ENCODE measurements at regions not wholly inside any gene's neighbourhood (a gene's known extent, or its start where the extent isn't known, plus 50 kb on each side); places are given as distances from the start of the nearest gene placed in this dataset.

DNA sequence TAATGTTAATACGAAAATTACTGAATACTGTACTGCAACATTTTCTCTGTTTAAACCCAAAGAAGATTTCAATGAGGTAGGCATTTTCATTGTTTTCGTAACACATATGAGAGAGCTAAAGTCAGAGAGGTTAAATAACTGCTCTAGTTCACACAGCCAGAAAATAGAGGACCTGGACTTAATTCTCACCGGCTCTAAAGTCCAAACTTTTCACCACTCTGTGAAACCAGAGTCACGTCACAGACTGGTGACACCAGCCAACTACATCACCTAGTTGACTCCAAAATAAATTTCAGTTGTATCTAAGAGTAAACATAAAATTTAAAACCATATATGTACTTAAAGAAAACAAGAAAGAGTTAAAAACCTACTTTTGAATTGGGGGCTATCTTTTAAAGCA is 146.7 kb downstream of the FCRL5 start:
- H3K9me3 Mint-ChIP-seq (ENCODE audit: unreplicated experiment): no peaks in the 10 kb centered on the region
- H3K4me3 Mint-ChIP-seq (ENCODE audit: unreplicated experiment): no peak overlapping the region
- H3K27me3 Mint-ChIP-seq (ENCODE audit: unreplicated experiment): peaks cover 5% of the 10 kb centered on the region
- TF ChIP-seq, protein P1, sequence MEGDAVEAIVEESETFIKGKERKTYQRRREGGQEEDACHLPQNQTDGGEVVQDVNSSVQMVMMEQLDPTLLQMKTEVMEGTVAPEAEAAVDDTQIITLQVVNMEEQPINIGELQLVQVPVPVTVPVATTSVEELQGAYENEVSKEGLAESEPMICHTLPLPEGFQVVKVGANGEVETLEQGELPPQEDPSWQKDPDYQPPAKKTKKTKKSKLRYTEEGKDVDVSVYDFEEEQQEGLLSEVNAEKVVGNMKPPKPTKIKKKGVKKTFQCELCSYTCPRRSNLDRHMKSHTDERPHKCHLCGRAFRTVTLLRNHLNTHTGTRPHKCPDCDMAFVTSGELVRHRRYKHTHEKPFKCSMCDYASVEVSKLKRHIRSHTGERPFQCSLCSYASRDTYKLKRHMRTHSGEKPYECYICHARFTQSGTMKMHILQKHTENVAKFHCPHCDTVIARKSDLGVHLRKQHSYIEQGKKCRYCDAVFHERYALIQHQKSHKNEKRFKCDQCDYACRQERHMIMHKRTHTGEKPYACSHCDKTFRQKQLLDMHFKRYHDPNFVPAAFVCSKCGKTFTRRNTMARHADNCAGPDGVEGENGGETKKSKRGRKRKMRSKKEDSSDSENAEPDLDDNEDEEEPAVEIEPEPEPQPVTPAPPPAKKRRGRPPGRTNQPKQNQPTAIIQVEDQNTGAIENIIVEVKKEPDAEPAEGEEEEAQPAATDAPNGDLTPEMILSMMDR (IDR thresholded peaks at IDR 0.05; ENCODE audit: unreplicated experiment): no peak
- peaks cover 25% of the 10 kb centered on the region for H3K4me1 Mint-ChIP-seq (ENCODE audit: unreplicated experiment)
- no peak overlapping the region for H3K27ac Mint-ChIP-seq (ENCODE audit: unreplicated experiment)
- no peaks in the 10 kb centered on the region for H3K36me3 Mint-ChIP-seq (ENCODE audit: low read depth, unreplicated experiment)
- DNase-seq (ENCODE audit: low spot score): no peak

DNA sequence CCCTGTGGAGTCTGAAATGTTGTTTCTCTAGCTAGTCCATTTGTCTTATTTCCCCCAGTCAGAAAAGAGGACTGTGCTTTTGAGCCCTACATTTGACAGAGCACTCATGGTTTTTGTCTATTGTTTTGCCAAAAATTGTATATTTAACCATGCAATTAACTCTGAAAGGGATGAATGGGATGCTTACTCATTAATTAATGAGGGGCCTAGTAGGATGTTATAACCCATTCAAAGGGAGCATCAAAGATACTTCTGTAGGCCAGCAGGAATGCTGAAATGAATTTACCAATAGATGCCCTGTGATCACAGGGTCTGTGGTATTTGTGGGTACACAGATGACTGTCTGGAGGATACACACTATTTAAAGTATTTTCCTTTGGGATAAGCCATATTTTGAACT is 147.7 kb downstream of the FCRL5 start:
- Mint-ChIP-seq H3K27me3 (ENCODE audit: unreplicated experiment) (peaks cover 2% of the 10 kb centered on the region), H3K27ac (ENCODE audit: unreplicated experiment) (no peak overlapping the region)

DNA sequence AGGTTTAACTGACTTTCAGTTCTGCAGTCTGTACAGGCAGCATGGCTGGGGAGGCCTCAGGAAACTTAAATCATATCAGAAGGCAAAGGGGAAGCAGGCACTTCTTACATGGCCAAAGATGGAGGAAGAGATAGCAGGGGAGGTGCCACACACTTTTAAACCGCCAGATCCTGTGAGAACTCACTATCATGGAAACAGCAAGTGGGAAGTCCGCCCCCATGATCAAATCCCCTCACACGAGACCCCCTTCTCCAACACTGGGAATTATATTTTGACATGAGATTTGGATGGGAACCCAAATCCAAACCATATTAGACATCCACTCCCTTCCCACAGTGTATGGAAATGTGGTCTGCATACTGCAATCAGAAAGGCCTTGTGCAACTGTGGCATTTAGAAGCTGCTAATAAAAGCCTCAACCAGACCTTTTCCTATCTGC is 148.2 kb downstream of the FCRL5 start:
- peak overlapping the region; percentile 58 for H3K27ac Mint-ChIP-seq (ENCODE audit: unreplicated experiment)
- TF ChIP-seq, protein P1 (IDR thresholded peaks at IDR 0.05; ENCODE audit: unreplicated experiment): no peak
- no peak overlapping the region for H3K4me3 Mint-ChIP-seq (ENCODE audit: unreplicated experiment)
- H3K27me3 Mint-ChIP-seq (ENCODE audit: unreplicated experiment): peaks cover 2% of the 10 kb centered on the region
- peaks cover 25% of the 10 kb centered on the region for H3K4me1 Mint-ChIP-seq (ENCODE audit: unreplicated experiment)
- no peaks in the 10 kb centered on the region for H3K36me3 Mint-ChIP-seq (ENCODE audit: low read depth, unreplicated experiment)
- no peaks in the 10 kb centered on the region for H3K9me3 Mint-ChIP-seq (ENCODE audit: unreplicated experiment)
- no peak for DNase-seq (ENCODE audit: low spot score)

More for the DNA sequence above, 147.7 kb downstream of the FCRL5 start:
- DNase-seq (ENCODE audit: low spot score): no peak
- Mint-ChIP-seq H3K9me3 (ENCODE audit: unreplicated experiment) (no peaks in the 10 kb centered on the region), H3K4me1 (ENCODE audit: unreplicated experiment) (peaks cover 25% of the 10 kb centered on the region), H3K36me3 (ENCODE audit: low read depth, unreplicated experiment) (no peaks in the 10 kb centered on the region), H3K4me3 (ENCODE audit: unreplicated experiment) (no peak overlapping the region)
- TF ChIP-seq, protein P1 (IDR thresholded peaks at IDR 0.05; ENCODE audit: unreplicated experiment): no peak

DNA sequence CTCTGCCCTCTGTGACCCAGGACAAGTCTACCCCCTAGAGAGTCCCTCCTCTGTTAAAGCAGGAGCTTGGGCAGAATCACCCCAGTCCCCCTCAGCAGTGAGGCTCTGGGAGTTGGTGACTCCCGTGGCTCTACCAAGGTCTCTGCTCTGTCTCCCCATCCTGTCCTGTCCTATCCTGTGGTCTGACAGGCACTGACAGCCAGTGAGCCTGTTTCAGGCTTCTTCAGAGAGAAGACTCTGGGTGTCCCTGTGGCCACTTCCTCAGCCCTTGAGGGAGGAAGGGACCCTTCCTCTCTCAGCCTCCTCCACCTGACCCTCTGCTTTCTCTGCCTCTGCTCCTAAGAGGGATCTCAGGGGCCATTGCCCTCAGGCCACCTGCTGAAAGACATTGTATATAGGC is 148.7 kb downstream of the FCRL5 start:
- TF ChIP-seq, protein P1 (IDR thresholded peaks at IDR 0.05; ENCODE audit: unreplicated experiment): no peak
- Mint-ChIP-seq H3K27me3 (ENCODE audit: unreplicated experiment) (peaks cover 2% of the 10 kb centered on the region), H3K9me3 (ENCODE audit: unreplicated experiment) (no peaks in the 10 kb centered on the region), H3K27ac (ENCODE audit: unreplicated experiment) (peak overlapping the region; percentile 58), H3K4me3 (ENCODE audit: unreplicated experiment) (no peak overlapping the region), H3K4me1 (ENCODE audit: unreplicated experiment) (peaks cover 30% of the 10 kb centered on the region), H3K36me3 (ENCODE audit: low read depth, unreplicated experiment) (no peaks in the 10 kb centered on the region)
- no peak for DNase-seq (ENCODE audit: low spot score)

DNA sequence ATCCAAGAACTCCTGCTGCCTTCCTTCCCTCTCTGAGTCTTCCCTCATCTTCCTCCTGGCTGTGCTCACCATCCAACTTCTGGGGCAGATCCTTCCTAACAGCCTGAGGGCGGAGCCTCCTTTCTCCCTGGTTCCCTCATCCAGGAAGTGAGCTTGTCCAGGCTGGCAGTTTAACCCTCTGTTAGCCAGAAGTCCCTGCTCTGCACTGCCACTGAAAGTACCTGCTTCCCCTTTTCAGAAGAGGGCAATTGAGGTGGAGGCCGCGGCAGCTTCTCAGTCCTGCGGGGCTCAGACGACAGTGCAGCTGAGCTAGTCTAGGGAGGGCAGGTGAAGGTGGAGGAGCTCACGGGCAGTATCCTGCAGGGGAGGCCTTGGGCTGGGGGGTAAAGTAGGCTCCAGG is 149.1 kb downstream of the FCRL5 start:
- H3K4me1 Mint-ChIP-seq (ENCODE audit: unreplicated experiment): peaks cover 30% of the 10 kb centered on the region
- no peak for DNase-seq (ENCODE audit: low spot score)
- H3K27ac Mint-ChIP-seq (ENCODE audit: unreplicated experiment): no peak overlapping the region
- H3K36me3 Mint-ChIP-seq (ENCODE audit: low read depth, unreplicated experiment): no peaks in the 10 kb centered on the region
- no peak overlapping the region for H3K4me3 Mint-ChIP-seq (ENCODE audit: unreplicated experiment)
- H3K27me3 Mint-ChIP-seq (ENCODE audit: unreplicated experiment): peaks cover 2% of the 10 kb centered on the region
- no peaks in the 10 kb centered on the region for H3K9me3 Mint-ChIP-seq (ENCODE audit: unreplicated experiment)
- TF ChIP-seq, protein P1 (IDR thresholded peaks at IDR 0.05; ENCODE audit: unreplicated experiment): no peak

Data from endothelial cell (in vitro differentiated cells).